ENCODE measurements at regions not wholly inside any gene's neighbourhood (a gene's known extent, or its start where the extent isn't known, plus 50 kb on each side); places are given as distances from the start of the nearest gene placed in this dataset.

- TF ChIP-seq POLR2A (IDR thresholded peaks at IDR 0.05; ENCODE audit: low read length), result no peak
- no peak for TF ChIP-seq GATA1 (IDR thresholded peaks at IDR 0.05; ENCODE audit: low read depth, low read length)
Measured at GRCh38 chr18:77851802-77852201, 602.2 kb downstream of the GALR1 start.

All from erythroblast (primary cell).